Naive B cell (primary cell): ENCODE measurements at regions not wholly inside any gene's neighbourhood (a gene's known extent, or its start where the extent isn't known, plus 50 kb on each side); places are given as distances from the start of the nearest gene placed in this dataset.
"Not testable (repeated sequence)": the region's sequence is repeated elsewhere in the genome, so short reads cannot be mapped to it uniquely, and the experiment has no call there.

Source experiments
- ATAC-seq, 2 donors: fragments of 150-1000 bp; cut with Tn5 transposase; 2 replicates each; pipeline ENCODE4 v1.10.0; 2021; ENCODE audit warnings: low read depth in 2 of 2, mild to moderate bottlenecking in 2 of 2, moderate library complexity in 2 of 2
- DNase-seq: peaks from one replicate; pipeline ENCODE4 v3.0.0; 2022
- H3K27ac Mint-ChIP-seq, 6 donors: one replicate each; pipeline ENCODE4 v1.8.0; 2020 to 2022; ENCODE audit warnings: mild to moderate bottlenecking in 6 of 6, mixed read lengths in 6 of 6, moderate library complexity in 5 of 6, inconsistent platforms in 2 of 6
- H3K27me3 Mint-ChIP-seq, 3 donors: one replicate each; pipeline ENCODE4 v1.8.0; 2021 to 2022; ENCODE audit warnings: mixed read lengths in 3 of 3, mild to moderate bottlenecking in 1 of 3
- H3K36me3 Mint-ChIP-seq, 2 donors: one replicate each; pipeline ENCODE4 v1.8.0; 2020 to 2022; ENCODE audit warnings: mixed read lengths in 2 of 2, inconsistent platforms in 1 of 2, mild to moderate bottlenecking in 1 of 2
- H3K4me1 Mint-ChIP-seq, 3 donors: one replicate each; pipeline ENCODE4 v1.8.0; 2020 to 2022; ENCODE audit warnings: mixed read lengths in 3 of 3, inconsistent platforms in 1 of 3, mild to moderate bottlenecking in 1 of 3, moderate library complexity in 1 of 3
- H3K4me3 Mint-ChIP-seq, 8 donors: one replicate each; pipeline ENCODE4 v1.8.0; 2020 to 2022; ENCODE audit warnings: mild to moderate bottlenecking in 8 of 8, mixed read lengths in 8 of 8, moderate library complexity in 8 of 8, inconsistent platforms in 2 of 8
- H3K9me3 Mint-ChIP-seq, 7 donors: one replicate each; pipeline ENCODE4 v1.8.0; 2020 to 2022; ENCODE audit warnings: mixed read lengths in 7 of 7, mild to moderate bottlenecking in 5 of 7, inconsistent platforms in 2 of 7, moderate library complexity in 1 of 7

GRCh38 chr21:16216288-16216962 lies 486.6 kb downstream of the USP25 start:
- Mint-ChIP-seq H3K4me3 (no peak overlapping the region), H3K27me3 (no peaks in the 10 kb centered on the region), H3K36me3 (no peaks in the 10 kb centered on the region), H3K27ac (no peak overlapping the region), H3K4me1 (no peaks in the 10 kb centered on the region), H3K9me3 (no peaks in the 10 kb centered on the region)
- ATAC-seq (no peak), DNase-seq (no peak)

- H3K4me3 Mint-ChIP-seq: no peak overlapping the region
- DNase-seq (no peak), ATAC-seq (no peak)
- no peaks in the 10 kb centered on the region for H3K36me3 Mint-ChIP-seq
- H3K4me1 Mint-ChIP-seq: no peaks in the 10 kb centered on the region
- H3K9me3 Mint-ChIP-seq: no peaks in the 10 kb centered on the region
- H3K27me3 Mint-ChIP-seq: no peaks in the 10 kb centered on the region
- H3K27ac Mint-ChIP-seq: no peak overlapping the region
These were observed 489.0 kb downstream of the USP25 start for GRCh38 chr21:16218682-16219343.

- peaks cover 0 to 17% (median 4%) of the 10 kb centered on the region in 7 donors for H3K9me3 Mint-ChIP-seq
- not testable (repeated sequence) for H3K4me3 Mint-ChIP-seq, ATAC-seq, H3K4me1 Mint-ChIP-seq, H3K36me3 Mint-ChIP-seq, DNase-seq, H3K27me3 Mint-ChIP-seq, H3K27ac Mint-ChIP-seq
These were observed 495.0 kb downstream of the USP25 start for GRCh38 chr21:16224756-16225155.

GRCh38 chr21:16239659-16240265 lies 510.0 kb downstream of the USP25 start:
- DNase-seq: no peak
- Mint-ChIP-seq H3K27ac (no peak overlapping the region), H3K27me3 (no peaks in the 10 kb centered on the region), H3K9me3 (peaks cover 0 to 2% (median 0%) of the 10 kb centered on the region in 7 donors), H3K36me3 (no peaks in the 10 kb centered on the region), H3K4me3 (no peak overlapping the region), H3K4me1 (no peaks in the 10 kb centered on the region)
- no peak for ATAC-seq

- ATAC-seq: no peak
- Mint-ChIP-seq H3K27me3 (no peaks in the 10 kb centered on the region), H3K4me3 (no peak overlapping the region), H3K9me3 (peaks cover 0 to 3% (median 0%) of the 10 kb centered on the region in 7 donors), H3K4me1 (no peaks in the 10 kb centered on the region), H3K36me3 (no peaks in the 10 kb centered on the region), H3K27ac (no peak overlapping the region)
- DNase-seq: no peak
These were observed 511.2 kb downstream of the USP25 start for GRCh38 chr21:16241016-16241415.

GRCh38 chr21:16241479-16241963 lies 511.7 kb downstream of the USP25 start:
- Mint-ChIP-seq H3K9me3 (peaks cover 0 to 8% (median 0%) of the 10 kb centered on the region in 7 donors), H3K27ac (no peak overlapping the region), H3K4me1 (no peaks in the 10 kb centered on the region), H3K36me3 (no peaks in the 10 kb centered on the region), H3K27me3 (no peaks in the 10 kb centered on the region), H3K4me3 (no peak overlapping the region)
- no peak for ATAC-seq
- no peak for DNase-seq

- DNase-seq (no peak), ATAC-seq (no peak)
- Mint-ChIP-seq H3K27me3 (no peaks in the 10 kb centered on the region), H3K4me1 (no peaks in the 10 kb centered on the region), H3K27ac (no peak overlapping the region), H3K4me3 (no peak overlapping the region), H3K9me3 (peaks cover 0 to 8% (median 0%) of the 10 kb centered on the region in 7 donors), H3K36me3 (no peaks in the 10 kb centered on the region)
These were observed 513.6 kb downstream of the USP25 start for GRCh38 chr21:16243396-16243795.

- ATAC-seq: no peak
- Mint-ChIP-seq H3K4me3 (no peak overlapping the region), H3K27ac (no peak overlapping the region), H3K27me3 (no peaks in the 10 kb centered on the region), H3K4me1 (no peaks in the 10 kb centered on the region), H3K36me3 (no peaks in the 10 kb centered on the region), H3K9me3 (peaks cover 0 to 8% (median 0%) of the 10 kb centered on the region in 7 donors)
- no peak for DNase-seq
These were observed 518.9 kb downstream of the USP25 start for GRCh38 chr21:16248705-16249104.

GRCh38 chr21:16250273-16250672 lies 520.5 kb downstream of the USP25 start:
- DNase-seq (no peak), ATAC-seq (no peak)
- no peaks in the 10 kb centered on the region for H3K36me3 Mint-ChIP-seq
- H3K9me3 Mint-ChIP-seq: peaks cover 0 to 8% (median 0%) of the 10 kb centered on the region in 7 donors
- H3K4me1 Mint-ChIP-seq: no peaks in the 10 kb centered on the region
- no peaks in the 10 kb centered on the region for H3K27me3 Mint-ChIP-seq
- H3K27ac Mint-ChIP-seq: no peak overlapping the region
- H3K4me3 Mint-ChIP-seq: no peak overlapping the region

GRCh38 chr21:16258844-16259611 lies 529.2 kb downstream of the USP25 start:
- no peak overlapping the region for H3K27ac Mint-ChIP-seq
- H3K36me3 Mint-ChIP-seq: no peaks in the 10 kb centered on the region
- H3K27me3 Mint-ChIP-seq: no peaks in the 10 kb centered on the region
- no peak overlapping the region for H3K4me3 Mint-ChIP-seq
- H3K4me1 Mint-ChIP-seq: no peaks in the 10 kb centered on the region
- no peak for DNase-seq
- no peaks in the 10 kb centered on the region for H3K9me3 Mint-ChIP-seq
- no peak for ATAC-seq

GRCh38 chr21:16262091-16262490 lies 532.3 kb downstream of the USP25 start:
- no peaks in the 10 kb centered on the region for H3K27me3 Mint-ChIP-seq
- no peak overlapping the region for H3K4me3 Mint-ChIP-seq
- no peaks in the 10 kb centered on the region for H3K4me1 Mint-ChIP-seq
- H3K36me3 Mint-ChIP-seq: no peaks in the 10 kb centered on the region
- ATAC-seq: no peak
- H3K27ac Mint-ChIP-seq: no peak overlapping the region
- no peak for DNase-seq
- no peaks in the 10 kb centered on the region for H3K9me3 Mint-ChIP-seq

GRCh38 chr21:16264319-16264718 lies 534.5 kb downstream of the USP25 start:
- no peak for DNase-seq
- Mint-ChIP-seq H3K36me3 (no peaks in the 10 kb centered on the region), H3K27ac (no peak overlapping the region), H3K27me3 (no peaks in the 10 kb centered on the region), H3K4me3 (no peak overlapping the region), H3K9me3 (no peaks in the 10 kb centered on the region), H3K4me1 (no peaks in the 10 kb centered on the region)
- no peak for ATAC-seq

- H3K27ac Mint-ChIP-seq: no peak overlapping the region
- ATAC-seq: no peak
These were observed 539.7 kb downstream of the USP25 start for GRCh38 chr21:16269476-16269875.

More at GRCh38 chr21:16269476-16269875, 539.7 kb downstream of the USP25 start:
- H3K36me3 Mint-ChIP-seq: no peaks in the 10 kb centered on the region
- no peak for DNase-seq
- no peak overlapping the region for H3K4me3 Mint-ChIP-seq
- no peaks in the 10 kb centered on the region for H3K9me3 Mint-ChIP-seq
- no peaks in the 10 kb centered on the region for H3K4me1 Mint-ChIP-seq
- H3K27me3 Mint-ChIP-seq: no peaks in the 10 kb centered on the region
